ENCODE measurements at regions not wholly inside any gene's neighbourhood (a gene's known extent, or its start where the extent isn't known, plus 50 kb on each side); places are given as distances from the start of the nearest gene placed in this dataset.

- H3K4me1 Mint-ChIP-seq = peaks cover 4% of the 10 kb centered on the region
- CTCF ChIA-PET = no interaction called here
- POLR2A ChIA-PET = no interaction called here
- H3K9me3 Mint-ChIP-seq (ENCODE audit: low read depth) = no peaks in the 10 kb centered on the region
- no peaks in the 10 kb centered on the region for H3K36me3 Mint-ChIP-seq (ENCODE audit: low read depth)
- intact Hi-C loops (cut with DNase I, micrococcal nuclease) = no loop called here
- H3K4me3 Mint-ChIP-seq = no peak overlapping the region
- ATAC-seq = no peak
- peaks cover 12% of the 10 kb centered on the region for H3K27me3 Mint-ChIP-seq
- no peak for DNase-seq
- H3K27ac Mint-ChIP-seq = no peak overlapping the region
These were observed 133.9 kb downstream of the IRS2 start for GRCh38 chr13:109652531-109652930.

- H3K9me3 Mint-ChIP-seq (ENCODE audit: low read depth) = no peaks in the 10 kb centered on the region
- ChIA-PET POLR2A (no interaction called here), CTCF (no interaction called here)
- H3K36me3 Mint-ChIP-seq (ENCODE audit: low read depth) = no peaks in the 10 kb centered on the region
- H3K27me3 Mint-ChIP-seq = peaks cover 9% of the 10 kb centered on the region
- no peak overlapping the region for H3K27ac Mint-ChIP-seq
- intact Hi-C loops (cut with DNase I, micrococcal nuclease) = no loop called here
- ATAC-seq (no peak), DNase-seq (no peak)
- no peak overlapping the region for H3K4me3 Mint-ChIP-seq
- H3K4me1 Mint-ChIP-seq = peaks cover 4% of the 10 kb centered on the region
These were observed 134.5 kb downstream of the IRS2 start for GRCh38 chr13:109651854-109652253.

- ChIA-PET CTCF (interaction anchor here (0.6 kb wide), 1 partner anchor 254 kb away, joined by 3 read pairs; no protein-coding TSS in a partner anchor), POLR2A (no interaction called here)
These were observed 135.1 kb downstream of the IRS2 start for GRCh38 chr13:109651311-109651710.

GRCh38 chr13:109650861-109651260 is 135.5 kb downstream of the IRS2 start:
- POLR2A ChIA-PET = no interaction called here
- CTCF ChIA-PET = interaction anchor here (0.6 kb wide), 1 partner anchor 253 kb away, joined by 3 read pairs; no protein-coding TSS in a partner anchor
- intact Hi-C loops (cut with DNase I, micrococcal nuclease) = no loop called here
- no peak overlapping the region for H3K27ac Mint-ChIP-seq
- H3K4me3 Mint-ChIP-seq = no peak overlapping the region
- H3K27me3 Mint-ChIP-seq = peaks cover 7% of the 10 kb centered on the region
- no peak for ATAC-seq
- H3K4me1 Mint-ChIP-seq = peaks cover 4% of the 10 kb centered on the region
- DNase-seq = no peak
- no peaks in the 10 kb centered on the region for H3K36me3 Mint-ChIP-seq (ENCODE audit: low read depth)
- H3K9me3 Mint-ChIP-seq (ENCODE audit: low read depth) = no peaks in the 10 kb centered on the region

More at GRCh38 chr13:109651311-109651710, 135.1 kb downstream of the IRS2 start:
- Mint-ChIP-seq H3K36me3 (ENCODE audit: low read depth) (no peaks in the 10 kb centered on the region), H3K27ac (no peak overlapping the region), H3K4me1 (peaks cover 4% of the 10 kb centered on the region), H3K9me3 (ENCODE audit: low read depth) (no peaks in the 10 kb centered on the region), H3K27me3 (peaks cover 7% of the 10 kb centered on the region), H3K4me3 (no peak overlapping the region)
- ATAC-seq = no peak
- intact Hi-C loops (cut with DNase I, micrococcal nuclease) = no loop called here
- no peak for DNase-seq

- no peaks in the 10 kb centered on the region for H3K36me3 Mint-ChIP-seq (ENCODE audit: low read depth)
- peaks cover 4% of the 10 kb centered on the region for H3K4me1 Mint-ChIP-seq
- no peaks in the 10 kb centered on the region for H3K9me3 Mint-ChIP-seq (ENCODE audit: low read depth)
- CTCF ChIA-PET = no interaction called here
- intact Hi-C loops (cut with DNase I, micrococcal nuclease) = no loop called here
- peaks cover 7% of the 10 kb centered on the region for H3K27me3 Mint-ChIP-seq
- H3K27ac Mint-ChIP-seq = no peak overlapping the region
- no peak overlapping the region for H3K4me3 Mint-ChIP-seq
- POLR2A ChIA-PET = no interaction called here
- no peak for ATAC-seq
- no peak for DNase-seq
These were observed 136.7 kb downstream of the IRS2 start for GRCh38 chr13:109649713-109650112.

GRCh38 chr13:109647699-109648098 is 138.7 kb downstream of the IRS2 start:
- no peaks in the 10 kb centered on the region for H3K36me3 Mint-ChIP-seq (ENCODE audit: low read depth)
- no peaks in the 10 kb centered on the region for H3K4me1 Mint-ChIP-seq
- H3K27me3 Mint-ChIP-seq = peaks cover 4% of the 10 kb centered on the region
- ChIA-PET CTCF (no interaction called here), POLR2A (no interaction called here)
- H3K9me3 Mint-ChIP-seq (ENCODE audit: low read depth) = no peaks in the 10 kb centered on the region
- ATAC-seq = no peak
- H3K27ac Mint-ChIP-seq = no peak overlapping the region
- intact Hi-C loops (cut with DNase I, micrococcal nuclease) = no loop called here
- H3K4me3 Mint-ChIP-seq = no peak overlapping the region
- DNase-seq = no peak

GRCh38 chr13:109647053-109647452 is 139.3 kb downstream of the IRS2 start:
- Mint-ChIP-seq H3K4me1 (no peaks in the 10 kb centered on the region), H3K4me3 (no peak overlapping the region), H3K27me3 (peaks cover 2% of the 10 kb centered on the region), H3K36me3 (ENCODE audit: low read depth) (no peaks in the 10 kb centered on the region), H3K9me3 (ENCODE audit: low read depth) (peaks cover under 1% of the 10 kb centered on the region), H3K27ac (no peak overlapping the region)
- ChIA-PET POLR2A (no interaction called here), CTCF (interaction anchor here (0.7 kb wide), 1 partner anchor 103 kb away, joined by 3 read pairs; no protein-coding TSS in a partner anchor)
- DNase-seq (no peak), ATAC-seq (no peak)
- intact Hi-C loops (cut with DNase I, micrococcal nuclease) = no loop called here

- DNase-seq (no peak), ATAC-seq (no peak)
- peaks cover 5% of the 10 kb centered on the region for H3K9me3 Mint-ChIP-seq (ENCODE audit: low read depth)
- H3K27me3 Mint-ChIP-seq = peaks cover 2% of the 10 kb centered on the region
- no peak overlapping the region for H3K27ac Mint-ChIP-seq
- CTCF ChIA-PET = no interaction called here
- intact Hi-C loops (cut with DNase I, micrococcal nuclease) = no loop called here
- POLR2A ChIA-PET = no interaction called here
- no peaks in the 10 kb centered on the region for H3K36me3 Mint-ChIP-seq (ENCODE audit: low read depth)
- H3K4me3 Mint-ChIP-seq = no peak overlapping the region
- no peaks in the 10 kb centered on the region for H3K4me1 Mint-ChIP-seq
These were observed 140.0 kb downstream of the IRS2 start for GRCh38 chr13:109646423-109646822.

- H3K4me1 Mint-ChIP-seq = no peaks in the 10 kb centered on the region
- no peaks in the 10 kb centered on the region for H3K27me3 Mint-ChIP-seq
- H3K27ac Mint-ChIP-seq = no peak overlapping the region
- DNase-seq (no peak), ATAC-seq (no peak)
- peaks cover 11% of the 10 kb centered on the region for H3K9me3 Mint-ChIP-seq (ENCODE audit: low read depth)
- no peak overlapping the region for H3K4me3 Mint-ChIP-seq
- ChIA-PET POLR2A (no interaction called here), CTCF (no interaction called here)
- intact Hi-C loops (cut with DNase I, micrococcal nuclease) = no loop called here
- peaks cover 3% of the 10 kb centered on the region for H3K36me3 Mint-ChIP-seq (ENCODE audit: low read depth)
These were observed 140.6 kb downstream of the IRS2 start for GRCh38 chr13:109645831-109646230.

- Mint-ChIP-seq H3K27ac (no peak overlapping the region), H3K27me3 (no peaks in the 10 kb centered on the region), H3K36me3 (ENCODE audit: low read depth) (peaks cover 4% of the 10 kb centered on the region), H3K4me3 (no peak overlapping the region), H3K4me1 (no peaks in the 10 kb centered on the region), H3K9me3 (ENCODE audit: low read depth) (peaks cover 16% of the 10 kb centered on the region)
- POLR2A ChIA-PET = no interaction called here
- DNase-seq (no peak), ATAC-seq (no peak)
- intact Hi-C loops (cut with DNase I, micrococcal nuclease) = no loop called here
- CTCF ChIA-PET = no interaction called here
These were observed 141.4 kb downstream of the IRS2 start for GRCh38 chr13:109644956-109645355.

- Mint-ChIP-seq H3K4me1 (no peaks in the 10 kb centered on the region), H3K27me3 (no peaks in the 10 kb centered on the region), H3K27ac (no peak overlapping the region), H3K4me3 (no peak overlapping the region), H3K9me3 (ENCODE audit: low read depth) (peaks cover 16% of the 10 kb centered on the region), H3K36me3 (ENCODE audit: low read depth) (peaks cover 4% of the 10 kb centered on the region)
- DNase-seq = no peak
- intact Hi-C loops (cut with DNase I, micrococcal nuclease) = no loop called here
- ChIA-PET POLR2A (no interaction called here), CTCF (no interaction called here)
- no peak for ATAC-seq
These were observed 142.2 kb downstream of the IRS2 start for GRCh38 chr13:109644069-109644750.

GRCh38 chr13:109642358-109642757 is 144.0 kb downstream of the IRS2 start:
- Mint-ChIP-seq H3K27ac (no peak overlapping the region), H3K36me3 (ENCODE audit: low read depth) (peaks cover 4% of the 10 kb centered on the region), H3K4me1 (no peaks in the 10 kb centered on the region), H3K4me3 (no peak overlapping the region), H3K9me3 (ENCODE audit: low read depth) (peaks cover 24% of the 10 kb centered on the region), H3K27me3 (no peaks in the 10 kb centered on the region)
- ChIA-PET CTCF (no interaction called here), POLR2A (no interaction called here)
- ATAC-seq = no peak
- intact Hi-C loops (cut with DNase I, micrococcal nuclease) = no loop called here
- DNase-seq = no peak

- POLR2A ChIA-PET = no interaction called here
- Mint-ChIP-seq H3K4me1 (no peaks in the 10 kb centered on the region), H3K27ac (no peak overlapping the region), H3K4me3 (no peak overlapping the region), H3K36me3 (ENCODE audit: low read depth) (peaks cover 4% of the 10 kb centered on the region), H3K9me3 (ENCODE audit: low read depth) (peaks cover 27% of the 10 kb centered on the region), H3K27me3 (peaks cover 12% of the 10 kb centered on the region)
- intact Hi-C loops (cut with DNase I, micrococcal nuclease) = no loop called here
- DNase-seq (no peak), ATAC-seq (no peak)
- CTCF ChIA-PET = no interaction called here
These were observed 149.6 kb downstream of the IRS2 start for GRCh38 chr13:109636736-109637135.

All from activated CD4-positive, alpha-beta T cell treated with anti-CD3 and anti-CD28 coated beads for 36 hours (primary cell).